ENCODE measurements at regions not wholly inside any gene's neighbourhood (a gene's known extent, or its start where the extent isn't known, plus 50 kb on each side); places are given as distances from the start of the nearest gene placed in this dataset.

DNA sequence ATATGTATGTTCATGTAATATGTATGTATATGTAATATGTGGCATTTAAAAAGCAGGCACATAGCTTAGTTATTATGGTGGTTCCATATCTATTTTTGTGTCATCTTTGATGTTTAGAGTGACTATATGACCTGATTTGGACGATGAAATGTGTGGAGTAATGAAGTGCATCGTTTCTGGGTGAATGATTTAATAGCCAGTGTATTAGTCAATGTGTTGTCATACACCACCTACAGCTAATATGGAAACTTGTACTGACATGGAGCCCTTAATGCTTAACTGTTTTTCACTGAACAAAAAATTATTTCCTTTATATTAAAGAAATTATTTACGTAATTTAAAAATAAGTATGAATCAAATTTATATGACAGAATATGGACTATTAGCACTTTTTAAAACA is 292.3 kb upstream of the FSTL5 start:
- ATAC-seq (ENCODE audit: poor library complexity): no peak
- intact Hi-C loops (cut with DNase I): no loop called here

DNA sequence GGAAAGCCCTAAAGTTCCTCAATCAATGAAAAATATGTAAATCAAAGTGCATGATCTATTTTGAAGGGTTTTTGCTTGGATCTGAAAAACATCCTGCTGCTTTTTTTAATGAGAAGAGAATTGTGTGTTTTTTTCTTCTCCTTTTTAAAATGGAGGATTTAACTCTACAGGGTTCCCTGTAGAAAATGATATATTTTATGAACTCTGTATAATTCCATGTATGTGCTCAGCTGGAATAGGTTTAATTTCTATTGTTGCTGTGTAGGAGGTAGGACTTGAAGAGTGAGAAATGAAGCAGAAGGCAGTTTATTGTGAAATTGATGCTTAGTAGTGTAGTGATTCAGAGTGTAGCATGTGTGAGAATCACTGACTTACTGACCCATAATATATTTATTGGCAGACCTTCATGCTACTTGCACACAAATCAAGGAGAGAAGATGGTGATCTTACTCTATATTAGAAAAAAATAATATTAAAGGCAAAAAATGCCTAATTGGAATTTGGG is 286.8 kb upstream of the FSTL5 start:
- ATAC-seq (ENCODE audit: poor library complexity) (no peak), DNase-seq (no peak)
- intact Hi-C loops (cut with DNase I): no loop called here

More for the DNA sequence above, 292.3 kb upstream of the FSTL5 start:
- no peak for DNase-seq

DNA sequence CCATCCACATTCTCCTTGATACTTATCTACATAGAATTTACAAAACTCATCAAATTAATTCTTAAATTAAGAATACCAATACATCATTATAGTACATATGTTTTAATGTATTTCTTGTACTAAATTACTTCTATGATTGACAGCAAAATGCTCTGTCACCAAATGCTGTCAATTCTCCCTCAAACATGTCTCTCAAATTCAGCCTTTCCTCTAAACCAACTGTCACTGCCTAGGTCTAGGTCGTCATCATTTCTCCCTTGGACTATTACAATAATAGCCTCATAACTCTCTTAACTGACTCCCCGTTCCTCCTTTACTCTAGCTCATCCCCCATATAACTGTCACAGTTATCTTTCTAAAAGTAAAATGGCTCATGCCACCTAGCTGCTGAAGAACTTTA is 279.7 kb upstream of the FSTL5 start:
- intact Hi-C loops (cut with DNase I): no loop called here
- ATAC-seq (ENCODE audit: poor library complexity) (no peak), DNase-seq (no peak)

DNA sequence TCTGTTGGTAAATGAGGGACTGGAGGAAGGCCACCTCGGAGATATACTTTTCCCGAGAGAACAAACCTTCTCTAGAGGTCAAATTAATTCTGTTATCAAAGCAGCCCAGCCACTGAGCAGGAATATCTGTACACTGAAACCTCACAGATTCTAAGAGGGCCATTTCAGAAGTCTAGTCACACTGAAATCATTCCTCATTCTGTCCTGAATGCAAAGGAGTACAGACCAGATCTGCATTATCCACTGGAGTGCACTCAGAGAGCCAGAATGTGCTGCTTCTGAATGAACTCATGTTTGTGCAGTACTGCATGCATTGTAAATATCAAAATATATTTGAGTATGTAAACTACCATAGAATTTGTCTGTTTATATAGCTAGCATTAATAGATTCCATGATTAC is 278.3 kb upstream of the FSTL5 start:
- ATAC-seq (ENCODE audit: poor library complexity): no peak
- intact Hi-C loops (cut with DNase I): no loop called here
- DNase-seq: no peak

DNA sequence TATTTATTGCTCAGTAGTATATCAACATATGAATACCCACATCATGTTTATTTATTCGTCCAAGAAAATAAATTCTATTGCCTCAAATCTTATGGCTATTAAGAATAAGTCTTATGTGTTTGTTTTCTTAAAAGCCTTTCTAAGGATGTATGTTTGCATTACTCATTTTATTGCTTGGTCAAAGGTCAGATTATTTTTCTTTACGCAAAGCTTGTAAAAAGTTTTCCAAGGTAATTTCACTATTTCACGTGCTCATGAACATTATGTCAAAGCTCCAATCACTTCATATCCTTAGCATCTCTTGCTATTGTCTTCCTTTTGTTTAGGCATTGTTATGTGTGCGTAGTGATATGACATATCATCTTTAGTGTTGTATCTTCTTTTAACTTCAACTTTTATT is 258.5 kb upstream of the FSTL5 start:
- ATAC-seq (ENCODE audit: poor library complexity) (no peak), DNase-seq (no peak)
- intact Hi-C loops (cut with DNase I): no loop called here

DNA sequence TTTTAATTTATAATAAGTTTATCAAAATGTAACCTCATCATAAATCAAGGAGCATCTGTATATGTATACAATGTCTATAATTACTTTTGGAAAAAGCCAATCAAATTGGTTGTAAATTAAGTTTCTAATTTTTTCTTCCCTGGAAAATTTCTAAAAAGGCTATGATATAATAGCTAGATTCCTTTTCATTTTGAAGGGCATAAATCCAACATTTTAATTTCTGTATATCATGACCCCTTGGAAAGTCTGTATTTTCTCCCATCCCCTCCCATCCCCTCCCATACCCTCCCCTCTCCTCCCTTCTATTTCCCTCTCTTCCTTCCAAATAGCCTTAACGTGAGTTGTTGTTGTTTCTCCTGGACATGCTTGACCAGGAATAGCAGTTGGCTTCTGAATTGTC is 247.1 kb upstream of the FSTL5 start:
- DNase-seq (no peak), ATAC-seq (ENCODE audit: poor library complexity) (no peak)
- intact Hi-C loops (cut with DNase I): no loop called here

DNA sequence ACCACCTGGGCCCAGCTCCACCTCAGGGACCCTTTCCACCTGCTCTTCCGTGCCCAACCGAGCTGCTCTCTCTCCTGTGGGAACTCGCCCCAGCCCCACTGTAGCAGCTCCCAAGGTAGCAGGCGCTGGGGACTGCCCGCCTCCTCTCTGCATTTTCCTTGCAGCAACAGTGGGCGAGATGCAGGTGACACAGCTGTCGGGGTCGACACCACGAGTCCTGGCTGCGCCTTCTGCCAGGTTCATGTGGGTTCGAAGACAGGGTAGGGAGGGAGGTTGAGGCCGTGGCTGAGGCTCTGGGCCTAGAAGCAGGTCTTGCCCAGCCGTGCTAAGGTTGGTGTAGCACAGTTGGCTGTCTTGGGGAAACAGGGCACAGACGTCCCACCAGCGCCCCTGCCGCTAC is 245.2 kb upstream of the FSTL5 start:
- ATAC-seq (ENCODE audit: poor library complexity) (no peak), DNase-seq (no peak)
- intact Hi-C loops (cut with DNase I): no loop called here

DNA sequence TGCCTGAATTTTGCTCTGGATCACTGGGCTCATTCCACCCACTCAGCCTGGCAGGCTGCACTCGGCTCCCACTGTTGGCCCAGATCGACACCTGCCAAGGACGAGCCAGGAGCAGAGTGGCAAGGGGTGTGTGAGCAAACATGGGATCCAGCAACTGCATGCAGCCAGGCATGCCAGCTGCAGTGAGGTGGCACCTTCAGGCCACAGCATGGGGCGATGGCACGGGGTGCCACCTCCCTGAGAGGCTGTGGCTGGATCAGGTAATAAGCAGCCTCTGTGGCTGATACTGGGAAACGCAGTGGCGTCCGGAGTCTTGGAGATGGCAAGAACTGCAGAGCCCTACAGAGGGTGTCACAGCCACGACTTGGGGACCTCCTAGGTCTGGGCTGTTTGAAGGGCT is 244.5 kb upstream of the FSTL5 start:
- intact Hi-C loops (cut with DNase I): no loop called here
- DNase-seq (peak; percentile 47), ATAC-seq (ENCODE audit: poor library complexity) (peak; percentile 62)

DNA sequence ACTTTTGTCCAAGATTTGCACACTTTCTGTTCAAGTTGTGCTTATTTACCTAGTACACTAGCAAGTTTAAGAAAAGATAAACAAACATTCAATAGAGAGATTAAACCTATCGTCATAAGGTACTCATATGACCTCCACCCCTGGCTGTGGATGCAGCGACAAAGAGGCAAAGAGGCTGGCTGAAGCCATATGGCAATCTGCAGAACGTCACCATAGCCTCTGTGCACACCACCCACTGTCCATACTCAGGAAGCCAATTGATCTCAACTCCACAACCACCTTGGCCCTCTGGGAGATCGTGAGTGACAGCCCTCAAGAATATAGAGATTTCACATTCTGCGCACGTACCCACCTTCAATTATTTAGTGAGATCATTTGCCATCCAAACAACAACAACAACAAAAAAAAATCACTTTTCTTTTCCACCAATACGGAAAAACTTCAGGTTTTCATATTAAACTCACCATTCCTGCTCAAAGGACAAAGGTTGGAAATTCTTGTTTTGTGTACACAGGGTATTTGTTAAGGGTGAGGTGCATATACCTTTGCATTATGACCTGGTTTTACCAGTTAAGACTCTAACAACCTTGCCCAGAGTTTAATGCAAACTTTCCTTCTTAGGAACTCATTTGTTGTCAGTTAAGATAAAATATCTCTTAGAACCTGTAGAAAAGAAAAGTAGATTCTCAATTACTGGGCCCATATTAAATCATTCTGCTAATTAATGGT is 243.0 kb upstream of the FSTL5 start:
- ATAC-seq (ENCODE audit: poor library complexity): no peak
- no peak for DNase-seq
- intact Hi-C loops (cut with DNase I): no loop called here

DNA sequence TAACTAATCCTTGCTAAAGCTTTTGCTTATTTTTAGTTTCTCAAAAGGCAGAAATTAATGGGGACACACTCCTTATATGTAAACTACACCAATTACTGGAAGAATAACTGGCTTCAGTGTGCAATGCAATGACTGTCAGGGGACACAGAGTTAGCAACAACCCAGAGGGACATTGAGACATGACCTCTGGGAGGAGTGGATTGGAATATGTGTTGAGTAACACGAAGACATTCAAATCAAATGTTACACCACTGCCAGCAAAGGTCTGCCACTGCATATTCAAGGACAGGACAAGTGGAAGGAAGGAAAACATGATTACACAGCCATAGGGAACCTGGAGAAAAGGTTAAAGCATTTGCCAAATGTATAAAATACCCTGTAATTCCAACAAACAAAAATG is 240.1 kb upstream of the FSTL5 start:
- ATAC-seq (ENCODE audit: poor library complexity) (peak; percentile 94), DNase-seq (no peak)
- intact Hi-C loops (cut with DNase I): no loop called here

DNA sequence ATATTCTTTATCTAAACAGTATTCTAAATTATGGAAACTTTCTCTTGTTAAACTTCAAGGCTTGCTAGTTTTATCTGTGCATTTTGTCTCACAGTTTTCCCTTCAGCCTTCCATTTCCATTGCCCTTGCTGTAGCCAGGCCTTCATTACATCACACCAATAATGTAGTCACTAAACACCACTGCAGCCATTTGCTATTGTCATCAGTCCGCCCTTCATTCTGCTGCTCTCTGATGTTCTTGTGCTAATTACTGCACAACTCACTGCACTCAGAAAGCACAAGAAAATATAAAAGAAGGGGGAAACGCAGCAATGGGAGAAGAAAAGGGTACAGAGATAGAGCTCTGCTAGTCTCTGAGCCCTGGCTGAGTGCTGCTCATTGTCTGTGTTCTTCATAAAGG is 239.6 kb upstream of the FSTL5 start:
- intact Hi-C loops (cut with DNase I): no loop called here
- ATAC-seq (ENCODE audit: poor library complexity) (no peak), DNase-seq (no peak)

DNA sequence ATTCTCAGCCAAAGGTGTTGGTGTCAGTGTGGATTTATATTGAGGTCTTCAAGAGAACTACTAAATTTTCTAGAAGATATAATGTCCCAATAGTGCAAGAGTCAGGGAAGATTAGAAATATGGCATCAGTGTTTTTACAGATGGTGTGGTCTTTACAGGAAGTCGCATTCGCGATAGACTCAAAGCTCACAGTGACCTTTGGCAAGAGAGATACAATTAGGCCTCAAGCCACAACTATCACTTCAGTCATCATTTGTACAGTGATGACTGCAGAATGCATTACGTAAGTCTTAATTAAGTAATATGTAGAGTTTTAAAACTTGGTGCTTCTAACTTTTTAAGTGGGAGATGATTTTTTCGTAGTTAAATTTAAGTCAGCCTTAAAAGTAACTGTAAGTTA is 237.2 kb upstream of the FSTL5 start:
- ATAC-seq (ENCODE audit: poor library complexity) (no peak), DNase-seq (no peak)
- intact Hi-C loops (cut with DNase I): no loop called here

DNA sequence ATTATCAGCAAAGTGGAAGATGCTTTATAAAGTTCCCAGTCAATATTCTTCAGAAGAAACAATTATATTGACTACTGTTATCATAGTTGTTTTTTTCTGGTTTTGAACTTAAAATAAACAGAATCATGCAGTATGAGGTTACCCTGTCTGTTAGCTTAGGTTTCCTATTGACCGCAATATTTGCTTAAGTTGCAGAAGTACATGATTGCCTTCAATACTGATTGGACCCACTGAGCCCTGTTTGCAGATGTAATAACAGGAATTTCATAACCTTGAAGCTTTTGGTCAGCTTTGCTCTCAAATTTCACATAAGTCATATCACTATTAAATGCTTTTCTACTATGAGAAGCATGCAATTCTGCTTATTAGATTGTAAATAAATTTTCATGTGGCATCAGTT is 229.1 kb upstream of the FSTL5 start:
- intact Hi-C loops (cut with DNase I): no loop called here
- ATAC-seq (ENCODE audit: poor library complexity): no peak

DNA sequence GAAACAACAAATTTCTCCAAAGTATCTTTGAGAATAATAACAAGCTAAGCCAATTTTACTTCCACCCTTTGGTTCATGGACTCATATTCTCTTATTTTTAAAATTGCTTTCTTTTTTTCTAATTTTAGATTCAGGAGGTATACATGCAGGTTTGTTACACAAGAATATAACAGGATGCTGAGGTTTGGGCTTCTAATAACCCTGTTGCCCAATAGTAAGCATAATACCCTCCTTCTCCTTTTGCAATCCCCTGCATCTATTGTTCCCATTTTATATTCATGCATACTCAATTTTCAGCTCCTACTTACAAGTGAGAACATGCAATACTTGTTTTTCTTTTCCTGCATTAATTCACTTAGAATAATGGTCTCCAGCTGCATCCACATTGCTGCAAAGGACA is 202.3 kb upstream of the FSTL5 start:
- DNase-seq (no peak), ATAC-seq (ENCODE audit: poor library complexity) (no peak)
- intact Hi-C loops (cut with DNase I): no loop called here

More for the DNA sequence above, 229.1 kb upstream of the FSTL5 start:
- DNase-seq: no peak

DNA sequence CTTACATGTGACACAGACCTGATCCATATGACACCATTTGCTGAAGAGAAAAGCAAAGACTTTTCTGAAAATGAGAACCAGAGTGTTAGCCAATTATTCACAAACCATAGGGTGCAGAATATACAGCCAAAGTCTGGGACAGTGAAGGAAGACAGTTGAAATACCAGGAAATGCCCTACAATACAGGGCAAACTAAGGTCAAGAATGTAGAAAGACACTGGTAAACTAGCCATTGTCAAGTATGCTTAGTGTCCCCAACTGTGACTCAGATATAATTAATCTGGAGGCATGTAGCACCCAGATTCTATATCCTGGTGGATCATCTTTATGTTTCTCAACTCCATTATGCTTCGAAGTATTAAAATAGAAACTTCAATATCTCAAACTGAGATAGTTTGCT is 200.9 kb upstream of the FSTL5 start:
- DNase-seq: no peak
- intact Hi-C loops (cut with DNase I): no loop called here
- ATAC-seq (ENCODE audit: poor library complexity): no peak

DNA sequence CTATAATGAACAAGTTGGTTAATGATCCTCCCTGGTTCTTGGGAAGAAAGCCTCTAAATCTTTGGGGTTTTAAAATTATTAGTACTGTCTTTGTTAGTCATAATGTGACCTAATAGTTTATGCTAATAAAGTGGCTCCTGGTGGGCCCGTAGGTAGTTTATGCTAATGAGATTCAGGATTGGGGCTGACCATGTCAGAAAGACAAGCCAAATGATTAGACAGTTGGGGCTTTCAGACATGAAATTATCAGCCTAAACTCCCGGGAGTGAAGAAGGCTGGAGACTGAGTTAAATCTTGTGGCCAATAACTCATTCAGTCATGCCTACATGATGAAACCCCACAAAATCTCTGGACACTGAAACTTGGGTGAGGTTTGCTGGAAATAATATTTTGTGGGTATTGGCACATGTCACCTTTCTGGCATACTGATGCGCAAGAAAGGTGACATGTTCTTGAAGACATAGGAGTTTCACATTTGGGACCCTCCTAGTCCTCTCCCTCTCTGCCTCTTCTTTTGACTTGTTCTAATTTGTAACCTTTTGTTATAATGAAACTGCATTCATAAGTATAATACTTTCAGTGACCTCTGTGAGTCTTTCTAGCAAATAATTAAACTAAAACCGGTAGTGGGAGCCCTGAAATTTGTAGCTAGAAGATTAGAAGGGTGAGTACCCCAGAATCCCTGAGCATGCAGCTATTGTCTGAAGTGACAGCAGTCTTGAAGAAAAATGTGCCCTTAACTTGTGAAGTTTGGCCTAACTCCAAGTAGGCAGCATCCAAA is 196.8 kb upstream of the FSTL5 start:
- no peak for DNase-seq
- no peak for ATAC-seq (ENCODE audit: poor library complexity)
- intact Hi-C loops (cut with DNase I): no loop called here

DNA sequence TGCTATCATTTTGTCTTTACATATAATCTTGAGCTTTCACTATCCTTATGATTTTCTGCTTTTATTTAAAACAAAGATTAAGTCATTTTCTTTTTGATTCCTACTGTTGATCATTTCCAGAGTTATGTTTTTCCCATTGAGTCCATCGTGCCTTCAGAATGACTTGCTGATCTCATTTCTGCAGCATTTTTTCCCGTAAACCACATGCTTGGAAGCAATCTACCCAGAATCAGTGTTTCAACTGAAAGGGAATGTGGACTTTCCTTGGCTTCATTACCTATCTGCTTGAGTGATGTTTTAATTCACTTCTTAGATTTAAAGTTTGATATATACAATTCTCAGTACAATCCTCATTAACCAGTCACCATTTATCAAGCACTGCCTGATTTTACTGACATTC is 192.4 kb upstream of the FSTL5 start:
- ATAC-seq (ENCODE audit: poor library complexity): no peak
- intact Hi-C loops (cut with DNase I): no loop called here
- no peak for DNase-seq

DNA sequence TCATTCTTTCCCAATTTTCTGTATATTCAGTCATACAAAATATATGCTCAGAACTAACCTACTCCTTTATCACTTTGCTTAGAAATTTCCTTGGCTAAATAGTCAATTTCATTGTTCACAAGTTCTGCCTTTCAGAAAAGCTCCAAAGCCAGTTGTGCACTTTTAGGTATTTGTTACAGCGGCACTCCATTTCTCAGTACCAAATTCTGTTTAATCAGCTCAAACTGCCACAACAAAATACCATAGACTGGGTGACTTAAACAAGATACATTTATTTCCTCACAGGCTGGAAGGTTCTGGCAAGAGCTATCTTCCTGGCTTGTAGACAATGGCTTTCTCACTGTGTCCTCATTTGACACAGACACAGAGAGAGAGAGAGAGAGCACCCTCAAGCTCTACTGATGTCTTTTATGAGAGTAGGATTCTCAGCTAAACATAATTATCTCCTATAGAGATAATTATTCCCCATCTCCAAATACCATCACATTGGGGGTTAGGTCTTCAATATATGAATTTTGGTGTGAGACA is 188.8 kb upstream of the FSTL5 start:
- ATAC-seq (ENCODE audit: poor library complexity) (peak; percentile 76), DNase-seq (no peak)
- intact Hi-C loops (cut with DNase I): no loop called here

DNA sequence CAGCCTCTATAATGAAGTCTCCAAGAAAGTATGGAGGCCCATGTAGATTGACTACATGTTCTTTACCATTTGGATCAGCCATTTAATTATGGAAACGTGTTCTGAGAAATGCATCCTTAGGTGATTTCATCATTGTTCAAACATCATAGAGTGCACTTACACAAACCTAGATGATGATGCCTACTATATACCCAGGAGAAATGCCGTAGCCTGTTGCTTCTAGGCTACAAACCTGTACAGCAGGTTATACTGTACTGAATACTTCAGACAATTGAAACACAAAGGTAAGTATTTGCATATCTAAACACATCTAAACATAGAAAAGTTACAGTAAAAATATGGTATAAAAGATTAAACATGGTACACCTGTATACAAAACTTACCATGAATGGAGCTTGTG is 186.5 kb upstream of the FSTL5 start:
- DNase-seq (no peak), ATAC-seq (ENCODE audit: poor library complexity) (no peak)
- intact Hi-C loops (cut with DNase I): no loop called here

DNA sequence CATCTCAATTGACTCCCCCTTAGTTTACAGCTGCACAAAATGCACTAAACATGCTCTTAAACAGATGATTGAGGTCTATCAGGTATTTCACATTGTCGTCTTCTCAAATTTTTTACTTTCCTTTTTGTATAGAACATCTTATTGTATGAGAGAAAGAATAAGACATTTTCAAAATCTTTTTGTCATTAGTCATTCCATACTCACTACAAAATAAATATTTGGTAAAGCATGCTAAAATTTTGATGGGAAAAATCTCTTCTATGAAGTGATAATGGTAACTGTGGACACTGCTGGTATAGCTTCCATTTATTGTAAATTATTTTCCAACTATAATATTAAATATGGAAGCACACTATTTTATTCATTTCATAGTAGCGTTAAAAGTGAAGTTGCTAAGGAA is 185.6 kb upstream of the FSTL5 start:
- intact Hi-C loops (cut with DNase I): no loop called here

More for the DNA sequence above, 185.6 kb upstream of the FSTL5 start:
- ATAC-seq (ENCODE audit: poor library complexity) (no peak), DNase-seq (no peak)
